SIG-M5 (cell line): ENCODE measurements at regions not wholly inside any gene's neighbourhood (a gene's known extent, or its start where the extent isn't known, plus 50 kb on each side); places are given as distances from the start of the nearest gene placed in this dataset.
"Not testable (repeated sequence)": the region's sequence is repeated elsewhere in the genome, so short reads cannot be mapped to it uniquely, and the experiment has no call there.

ENCODE experiments used
- DNase-seq: peaks from one replicate; lab custom pipeline; 2025; lab: John Stamatoyannopoulos, UW

- DNase-seq: no peak
Measured at GRCh38 chr17:68780596-68780995, 174.6 kb downstream of the ABCA8 start.

- DNase-seq: no peak
Measured at GRCh38 chr17:68778726-68779125, 176.5 kb downstream of the ABCA8 start.

- no peak for DNase-seq
Measured at GRCh38 chr17:68777856-68778694, 176.9 kb upstream of the FAM20A start.

- DNase-seq: no peak
Measured at GRCh38 chr17:68777243-68777855, 176.2 kb upstream of the FAM20A start.

GRCh38 chr17:68776451-68776850 is 175.3 kb upstream of the FAM20A start:
- no peak for DNase-seq

- no peak for DNase-seq
Measured at GRCh38 chr17:68775969-68776368, 174.8 kb upstream of the FAM20A start.

GRCh38 chr17:68775318-68775717 is 174.2 kb upstream of the FAM20A start:
- no peak for DNase-seq

- DNase-seq: no peak
Measured at GRCh38 chr17:68771867-68772515, 170.8 kb upstream of the FAM20A start.

GRCh38 chr17:68768804-68769203 is 167.6 kb upstream of the FAM20A start:
- no peak for DNase-seq

- DNase-seq: no peak
Measured at GRCh38 chr17:68766640-68767039, 165.5 kb upstream of the FAM20A start.

GRCh38 chr17:68763562-68763961 is 162.4 kb upstream of the FAM20A start:
- DNase-seq: no peak

- no peak for DNase-seq
Measured at GRCh38 chr17:68762911-68763310, 161.7 kb upstream of the FAM20A start.

- DNase-seq: no peak
Measured at GRCh38 chr17:68760141-68760475, 158.9 kb upstream of the FAM20A start.

GRCh38 chr17:68759343-68760140 is 158.4 kb upstream of the FAM20A start:
- DNase-seq: peak; percentile 39

GRCh38 chr17:68759002-68759342 is 157.8 kb upstream of the FAM20A start:
- no peak for DNase-seq

GRCh38 chr17:68757866-68758757 is 156.9 kb upstream of the FAM20A start:
- not testable (repeated sequence) for DNase-seq

GRCh38 chr17:68753985-68754769 is 153.0 kb upstream of the FAM20A start:
- DNase-seq: no peak

- DNase-seq: peak; percentile 11
Measured at GRCh38 chr17:68750208-68750562, 149.0 kb upstream of the FAM20A start.

- DNase-seq: no peak
Measured at GRCh38 chr17:68749349-68750207, 148.4 kb upstream of the FAM20A start.

- DNase-seq: no peak
Measured at GRCh38 chr17:68748381-68748780, 147.2 kb upstream of the FAM20A start.
